RWPE2 (cell line): ENCODE measurements at regions not wholly inside any gene's neighbourhood (a gene's known extent, or its start where the extent isn't known, plus 50 kb on each side); places are given as distances from the start of the nearest gene placed in this dataset.
A peak's percentile ranks its signal among the peaks of the same experiment; 100 is the strongest.

Experiments
- ATAC-seq: fragments of 200-7000 bp; cut with Tn5 transposase; 3 replicates; pipeline ENCODE4 v1.9.1; 2021; ENCODE audit warnings: low read depth
- DNase-seq: peaks from one replicate; pipeline ENCODE4 v3.0.0-alpha.2; 2020; ENCODE audit warnings: low spot score
- H3K27ac ChIP-seq: fragments of 450-650 bp; 2 replicates; pipeline ENCODE4 v1.5.1; 2017; ENCODE audit warnings: mild to moderate bottlenecking; ENCODE audit not compliant: poor library complexity, severe bottlenecking
- H3K27me3 ChIP-seq: fragments of 250-450 bp; sonication (Bioruptor Pico); 2 replicates; pipeline ENCODE4 v1.5.1; 2021; ENCODE audit warnings: mild to moderate bottlenecking, moderate library complexity; ENCODE audit not compliant: insufficient read depth, poor library complexity, severe bottlenecking
- H3K36me3 ChIP-seq: fragments of 250-450 bp; sonication (Bioruptor Pico); 2 replicates; pipeline ENCODE4 v1.5.1; 2020; ENCODE audit warnings: low read depth, mild to moderate bottlenecking, moderate library complexity
- H3K4me1 ChIP-seq: fragments of 250-450 bp; sonication (Bioruptor Pico); 2 replicates; pipeline ENCODE4 v1.5.1; 2021; ENCODE audit warnings: mild to moderate bottlenecking, moderate library complexity; ENCODE audit not compliant: insufficient read depth, poor library complexity, severe bottlenecking
- H3K4me3 ChIP-seq: fragments of 250-450 bp; sonication (Bioruptor Pico); 2 replicates; pipeline ENCODE4 v1.5.1; 2021; ENCODE audit warnings: mild to moderate bottlenecking, moderate library complexity; ENCODE audit not compliant: severe bottlenecking
- H3K9me3 ChIP-seq: fragments of 250-450 bp; sonication (Bioruptor Pico); 2 replicates; pipeline ENCODE4 v1.5.1; 2021; ENCODE audit warnings: mild to moderate bottlenecking, moderate library complexity; ENCODE audit not compliant: severe bottlenecking
- TF ChIP-seq, protein P1 (sequence below): fragments of 450-650 bp; IDR thresholded peaks from one replicate; pipeline ENCODE4 v1.5.1; 2017; ENCODE audit warnings: mild to moderate bottlenecking, moderate library complexity; ENCODE audit not compliant: poor library complexity, severe bottlenecking

DNA sequence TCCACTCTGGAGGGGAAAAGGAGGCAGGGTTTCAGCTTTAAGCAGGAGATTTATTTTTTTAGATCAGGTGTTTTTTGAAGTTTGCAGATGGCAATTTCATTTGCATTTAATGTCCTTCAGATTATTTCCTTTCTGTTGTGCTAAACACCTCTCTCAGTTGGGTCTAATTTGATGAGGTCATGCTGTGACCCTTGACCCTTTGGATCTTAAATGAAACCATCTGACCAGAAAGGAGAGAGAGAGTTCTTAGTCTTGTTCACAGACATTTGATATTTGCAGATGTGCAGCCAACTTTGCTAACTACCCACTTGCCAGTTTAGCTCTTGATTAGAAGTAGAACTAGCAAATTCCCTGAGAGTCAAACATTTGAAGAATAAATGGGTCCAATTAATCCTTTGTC lies 101.5 kb upstream of the RAB11FIP2 start:
- Histone ChIP-seq H3K4me1 (no peaks in the 10 kb centered on the region), H3K4me3 (no peak overlapping the region), H3K27ac (no peak overlapping the region), H3K9me3 (no peaks in the 10 kb centered on the region), H3K27me3 (no peaks in the 10 kb centered on the region), H3K36me3 (no peaks in the 10 kb centered on the region)
- TF ChIP-seq, protein P1, sequence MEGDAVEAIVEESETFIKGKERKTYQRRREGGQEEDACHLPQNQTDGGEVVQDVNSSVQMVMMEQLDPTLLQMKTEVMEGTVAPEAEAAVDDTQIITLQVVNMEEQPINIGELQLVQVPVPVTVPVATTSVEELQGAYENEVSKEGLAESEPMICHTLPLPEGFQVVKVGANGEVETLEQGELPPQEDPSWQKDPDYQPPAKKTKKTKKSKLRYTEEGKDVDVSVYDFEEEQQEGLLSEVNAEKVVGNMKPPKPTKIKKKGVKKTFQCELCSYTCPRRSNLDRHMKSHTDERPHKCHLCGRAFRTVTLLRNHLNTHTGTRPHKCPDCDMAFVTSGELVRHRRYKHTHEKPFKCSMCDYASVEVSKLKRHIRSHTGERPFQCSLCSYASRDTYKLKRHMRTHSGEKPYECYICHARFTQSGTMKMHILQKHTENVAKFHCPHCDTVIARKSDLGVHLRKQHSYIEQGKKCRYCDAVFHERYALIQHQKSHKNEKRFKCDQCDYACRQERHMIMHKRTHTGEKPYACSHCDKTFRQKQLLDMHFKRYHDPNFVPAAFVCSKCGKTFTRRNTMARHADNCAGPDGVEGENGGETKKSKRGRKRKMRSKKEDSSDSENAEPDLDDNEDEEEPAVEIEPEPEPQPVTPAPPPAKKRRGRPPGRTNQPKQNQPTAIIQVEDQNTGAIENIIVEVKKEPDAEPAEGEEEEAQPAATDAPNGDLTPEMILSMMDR = no peak
- ATAC-seq (no peak), DNase-seq (no peak)

DNA sequence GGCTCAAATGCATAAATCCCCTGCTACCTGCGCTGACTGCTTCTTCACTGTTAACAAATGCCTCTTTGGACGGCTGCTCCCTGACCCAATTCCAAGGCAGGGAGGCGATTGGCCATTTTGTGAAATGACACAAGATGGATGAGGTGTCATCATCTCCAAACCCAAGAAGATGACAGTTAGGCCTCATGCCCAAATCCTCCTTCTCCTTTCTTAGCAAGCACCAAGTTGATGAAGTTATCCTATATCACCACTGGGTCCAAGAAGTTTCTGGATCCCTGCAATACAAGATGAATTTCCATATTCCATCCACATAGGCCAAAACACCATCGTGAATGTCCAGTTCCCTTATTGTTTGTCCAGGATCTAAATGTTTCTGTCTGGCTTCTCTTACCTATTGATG lies 98.5 kb upstream of the RAB11FIP2 start:
- no peaks in the 10 kb centered on the region for H3K27me3 ChIP-seq
- ATAC-seq (no peak), DNase-seq (no peak)
- H3K4me3 ChIP-seq = no peak overlapping the region
- H3K36me3 ChIP-seq = no peaks in the 10 kb centered on the region
- no peaks in the 10 kb centered on the region for H3K4me1 ChIP-seq
- no peaks in the 10 kb centered on the region for H3K9me3 ChIP-seq
- H3K27ac ChIP-seq = no peak overlapping the region
- TF ChIP-seq, protein P1 = no peak

DNA sequence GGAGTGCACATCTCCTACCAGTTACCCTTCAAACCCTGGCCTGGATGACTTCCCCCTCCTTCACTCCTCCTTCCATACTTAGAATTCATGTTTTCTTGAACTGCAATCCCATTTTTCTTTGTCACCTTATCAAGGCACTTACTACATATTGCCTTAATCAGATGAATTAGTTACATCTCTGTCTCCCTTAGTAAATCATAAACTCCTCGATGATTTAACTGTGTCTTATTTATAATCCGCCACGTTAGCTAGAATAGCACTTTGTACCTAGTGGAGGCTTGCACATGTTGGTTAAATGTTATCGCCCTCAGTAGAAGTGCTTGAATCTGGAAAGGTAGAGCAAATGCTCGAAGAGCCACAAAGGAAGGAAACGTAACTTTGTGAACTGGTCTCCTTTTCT lies 94.7 kb upstream of the RAB11FIP2 start:
- TF ChIP-seq, protein P1 = no peak
- Histone ChIP-seq H3K4me1 (no peaks in the 10 kb centered on the region), H3K9me3 (no peaks in the 10 kb centered on the region), H3K36me3 (no peaks in the 10 kb centered on the region), H3K4me3 (no peak overlapping the region), H3K27me3 (no peaks in the 10 kb centered on the region), H3K27ac (no peak overlapping the region)
- ATAC-seq (no peak), DNase-seq (no peak)

DNA sequence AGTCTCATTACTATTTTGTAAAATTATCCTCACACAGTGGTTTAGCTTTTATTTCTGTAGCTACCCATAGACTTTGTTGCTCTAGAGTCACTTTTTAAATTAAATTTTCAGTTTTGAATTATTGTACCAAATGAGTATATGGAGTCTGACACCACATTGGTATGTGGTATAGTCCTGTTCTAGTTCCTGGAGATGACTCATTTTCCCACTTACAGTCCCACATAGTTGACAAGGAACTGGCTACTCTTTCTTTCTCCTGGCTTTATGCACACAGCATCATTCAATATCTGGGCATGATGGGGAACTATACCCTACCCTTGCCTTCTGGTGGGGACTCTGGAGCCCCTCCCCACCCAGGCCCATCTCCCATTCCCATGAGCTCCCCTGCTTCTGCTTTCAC lies 92.6 kb upstream of the RAB11FIP2 start:
- Histone ChIP-seq H3K4me3 (no peak overlapping the region), H3K27ac (no peak overlapping the region), H3K27me3 (no peaks in the 10 kb centered on the region), H3K9me3 (no peaks in the 10 kb centered on the region), H3K4me1 (no peaks in the 10 kb centered on the region), H3K36me3 (no peaks in the 10 kb centered on the region)
- DNase-seq (no peak), ATAC-seq (0 out of 3 replicates have a peak, but pooled peaks have one; percentile 49)
- TF ChIP-seq, protein P1 = no peak

DNA sequence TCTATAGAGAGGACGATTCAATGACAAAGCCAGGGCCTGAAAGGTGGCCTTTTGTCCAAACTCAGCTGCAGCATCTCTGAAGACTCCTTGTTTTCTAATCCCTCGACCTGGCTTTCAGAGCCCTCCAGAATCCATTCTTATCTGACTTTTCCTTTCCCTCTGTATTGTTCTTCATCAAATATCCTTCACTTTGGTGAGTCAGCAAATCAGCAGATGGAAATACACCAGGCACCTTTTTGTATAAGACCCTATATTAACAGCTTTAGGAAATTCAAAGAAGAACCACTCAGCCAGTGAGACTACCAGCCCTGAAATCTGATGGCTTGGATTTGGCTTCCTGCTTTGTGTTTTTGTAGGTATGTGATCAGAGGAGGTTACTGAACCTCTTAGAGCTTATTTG lies 81.9 kb upstream of the RAB11FIP2 start:
- no peaks in the 10 kb centered on the region for H3K36me3 ChIP-seq
- no peak for ATAC-seq
- no peaks in the 10 kb centered on the region for H3K27me3 ChIP-seq
- no peaks in the 10 kb centered on the region for H3K9me3 ChIP-seq
- DNase-seq = no peak
- no peaks in the 10 kb centered on the region for H3K4me1 ChIP-seq
- H3K4me3 ChIP-seq = no peak overlapping the region
- H3K27ac ChIP-seq = no peak overlapping the region
- TF ChIP-seq, protein P1 = no peak
